HEK293 (cell line): ENCODE measurements at regions not wholly inside any gene's neighbourhood (a gene's known extent, or its start where the extent isn't known, plus 50 kb on each side); places are given as distances from the start of the nearest gene placed in this dataset.

Experiments used
- CTCF ChIA-PET: fragments of 350-600 bp; formaldehyde crosslinking; extraction: SDS; loops from one replicate; lab custom pipeline; 2021; ENCODE audit warnings: antibody characterized with exemption; lab: Yijun Ruan, JAX
- POLR2A ChIA-PET: fragments of 300-600 bp; formaldehyde crosslinking; extraction: SDS; loops from one replicate; lab custom pipeline; 2020; ENCODE audit warnings: antibody characterized with exemption, inconsistent platforms; lab: Yijun Ruan, JAX
- H3K27ac ChIP-seq: fragments of 200-500 bp; sonication (Bioruptor generic); 2 replicates; pipeline ENCODE4 v1.5.1; 2014; ENCODE audit warnings: low read depth, low read length, control low read depth, inconsistent platforms; ENCODE audit errors: extremely low read depth
- H3K36me3 ChIP-seq, 2 experiments: fragments of 200-500 bp in 1 of 2; sonication (Bioruptor generic) in 1 of 2; 1 replicate in 1 of 2; 2 replicates in 1 of 2; pipeline ENCODE4 v1.5.1; 2014 to 2017; ENCODE audit warnings: inconsistent platforms in 2 of 2, low read length in 2 of 2; ENCODE audit not compliant: control insufficient read depth in 2 of 2, insufficient read depth in 1 of 2
- H3K4me1 ChIP-seq: fragments of 200-500 bp; sonication (Bioruptor generic); 2 replicates; pipeline ENCODE4 v1.5.1; 2014; ENCODE audit warnings: mild to moderate bottlenecking, low read length, inconsistent platforms; ENCODE audit not compliant: control insufficient read depth, insufficient read depth
- H3K4me3 ChIP-seq: 2 replicates; pipeline ENCODE4 v1.5.1; 2011; ENCODE audit warnings: low read depth, mild to moderate bottlenecking, control low read depth, low read length, moderate library complexity
- H3K9me3 ChIP-seq: fragments of 200-500 bp; sonication (Bioruptor generic); 2 replicates; pipeline ENCODE4 v1.5.1; 2014; ENCODE audit warnings: low read depth, low read length, inconsistent platforms; ENCODE audit not compliant: control insufficient read depth, insufficient read depth
- ATF2 ChIP-seq: fragments of 450-650 bp; formaldehyde crosslinking; IDR thresholded peaks from 2 replicates; pipeline ENCODE4 v1.5.1; 2016; ENCODE audit warnings: missing biosample characterization, missing genetic modification characterization, low read depth
- BCL11B ChIP-seq: fragments of 450-650 bp; formaldehyde crosslinking; IDR thresholded peaks from 2 replicates; pipeline ENCODE4 v1.5.1; 2016; ENCODE audit warnings: low read depth, missing biosample characterization, missing genetic modification characterization
- KLF17 ChIP-seq: fragments of 450-650 bp; formaldehyde crosslinking; IDR thresholded peaks from 2 replicates; pipeline ENCODE4 v1.5.1; 2016; ENCODE audit warnings: missing biosample characterization, missing genetic modification characterization
- OSR2 ChIP-seq: fragments of 450-650 bp; formaldehyde crosslinking; IDR thresholded peaks from 2 replicates; pipeline ENCODE4 v1.5.1; 2016; ENCODE audit warnings: missing biosample characterization, missing genetic modification characterization
- ZBTB1 ChIP-seq: fragments of 450-650 bp; formaldehyde crosslinking; IDR thresholded peaks from 2 replicates; pipeline ENCODE4 v1.5.1; 2016; ENCODE audit warnings: missing biosample characterization, missing genetic modification characterization
- ZBTB44 ChIP-seq: fragments of 450-650 bp; IDR thresholded peaks from 2 replicates; pipeline ENCODE4 v1.5.1; 2018; ENCODE audit warnings: missing biosample characterization, mild to moderate bottlenecking, missing genetic modification characterization
- ZBTB49 ChIP-seq: fragments of 450-650 bp; formaldehyde crosslinking; IDR thresholded peaks from 2 replicates; pipeline ENCODE4 v1.5.1; 2016; ENCODE audit warnings: missing biosample characterization, missing genetic modification characterization, low read depth
- ZNF114 ChIP-seq: fragments of 450-650 bp; formaldehyde crosslinking; IDR thresholded peaks from 2 replicates; pipeline ENCODE4 v1.5.0; 2017; ENCODE audit warnings: missing biosample characterization, missing genetic modification characterization
- ZNF138 ChIP-seq: fragments of 450-650 bp; formaldehyde crosslinking; IDR thresholded peaks from 2 replicates; pipeline ENCODE4 v1.5.1; 2016; ENCODE audit warnings: missing biosample characterization, missing genetic modification characterization, borderline replicate concordance
- ZNF148 ChIP-seq: fragments of 450-650 bp; formaldehyde crosslinking; IDR thresholded peaks from 2 replicates; pipeline ENCODE4 v1.5.0; 2017; ENCODE audit warnings: missing biosample characterization, missing genetic modification characterization, borderline replicate concordance
- ZNF19 ChIP-seq: fragments of 450-650 bp; formaldehyde crosslinking; IDR thresholded peaks from 2 replicates; pipeline ENCODE4; 2016; ENCODE audit warnings: missing biosample characterization, missing genetic modification characterization, low read depth
- ZNF202 ChIP-seq: fragments of 450-650 bp; formaldehyde crosslinking; IDR thresholded peaks from 2 replicates; pipeline ENCODE4 v1.5.1; 2016; ENCODE audit warnings: missing biosample characterization, missing genetic modification characterization, borderline replicate concordance
- ZNF350 ChIP-seq: fragments of 450-650 bp; formaldehyde crosslinking; IDR thresholded peaks from 2 replicates; pipeline ENCODE4 v1.5.0; 2017; ENCODE audit warnings: missing biosample characterization, mild to moderate bottlenecking, missing genetic modification characterization
- ZNF449 ChIP-seq: fragments of 450-650 bp; formaldehyde crosslinking; IDR thresholded peaks from 2 replicates; pipeline ENCODE4 v1.5.1; 2017; ENCODE audit warnings: missing biosample characterization, mild to moderate bottlenecking, missing genetic modification characterization, moderate library complexity
- ZNF596 ChIP-seq: fragments of 450-650 bp; IDR thresholded peaks from 2 replicates; pipeline ENCODE4 v1.5.0; 2018; ENCODE audit warnings: missing biosample characterization, mild to moderate bottlenecking, missing genetic modification characterization, moderate library complexity
- ZNF600 ChIP-seq: fragments of 450-650 bp; formaldehyde crosslinking; IDR thresholded peaks from 2 replicates; pipeline ENCODE4 v1.5.1; 2016; ENCODE audit warnings: missing biosample characterization, missing genetic modification characterization
- ZNF660 ChIP-seq: fragments of 450-650 bp; IDR thresholded peaks from 2 replicates; pipeline ENCODE4 v1.5.1; 2018; ENCODE audit warnings: missing biosample characterization, mild to moderate bottlenecking, missing genetic modification characterization
- ZNF776 ChIP-seq: fragments of 450-650 bp; formaldehyde crosslinking; IDR thresholded peaks from 2 replicates; pipeline ENCODE4 v1.5.0; 2017; ENCODE audit warnings: missing biosample characterization, missing genetic modification characterization, borderline replicate concordance
- ZNF792 ChIP-seq: fragments of 450-650 bp; formaldehyde crosslinking; IDR thresholded peaks from 2 replicates; pipeline ENCODE4 v1.5.1; 2016; ENCODE audit warnings: missing biosample characterization, missing genetic modification characterization
- ZSCAN23 ChIP-seq: fragments of 450-650 bp; formaldehyde crosslinking; IDR thresholded peaks from 2 replicates; pipeline ENCODE4 v1.5.1; 2016; ENCODE audit warnings: missing biosample characterization, missing genetic modification characterization
- ZXDB ChIP-seq: fragments of 450-650 bp; formaldehyde crosslinking; IDR thresholded peaks from 2 replicates; pipeline ENCODE4 v1.5.1; 2016; ENCODE audit warnings: missing biosample characterization, missing genetic modification characterization
- TF ChIP-seq, protein P1 (sequence below): fragments of 450-650 bp; IDR thresholded peaks from 2 replicates; pipeline ENCODE4 v1.5.1; 2018; ENCODE audit warnings: missing biosample characterization, missing genetic modification characterization

DNA sequence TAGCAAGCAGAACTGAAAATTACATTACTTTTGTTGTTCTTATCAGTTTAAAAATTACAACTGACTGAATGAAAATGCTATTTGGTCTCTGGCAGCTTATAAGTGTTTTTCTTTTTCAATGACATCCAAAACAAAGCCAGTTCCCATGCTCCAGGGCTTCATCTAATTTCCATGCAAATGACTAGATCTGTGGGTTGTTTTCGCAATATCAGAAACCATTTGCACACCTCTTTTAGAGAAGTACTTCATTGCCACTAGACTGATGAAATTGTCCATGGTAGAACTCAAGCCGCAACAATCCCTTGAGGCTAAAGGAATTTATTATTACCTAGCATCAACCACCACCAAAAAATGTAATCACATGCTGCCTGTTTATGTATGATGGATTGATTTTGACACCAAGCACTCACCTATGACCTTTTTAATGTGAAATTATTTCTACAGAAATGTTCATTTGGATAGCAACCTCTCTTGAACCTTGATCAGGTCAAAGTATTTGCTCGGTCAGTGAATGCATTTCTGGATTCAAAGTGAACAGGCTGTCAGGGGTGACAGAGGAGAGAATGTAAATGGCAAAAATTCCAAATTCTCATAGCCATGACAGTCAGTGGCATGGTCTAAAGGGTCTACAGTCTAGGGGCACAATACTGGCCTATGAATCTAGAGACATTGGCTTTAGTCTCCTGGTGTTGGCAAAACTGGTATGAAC is 769.3 kb downstream of the SORCS1 start:
- Histone ChIP-seq H3K4me3 (no peak overlapping the region), H3K36me3 (no peaks in the 10 kb centered on the region), H3K27ac (no peak overlapping the region), H3K4me1 (no peaks in the 10 kb centered on the region), H3K9me3 (no peaks in the 10 kb centered on the region)
- no peak for TF ChIP-seq ZNF596 (tag by site-specific recombination)
- TF ChIP-seq OSR2 = no peak
- no peak for TF ChIP-seq KLF17 (tag by site-specific recombination)
- no peak for TF ChIP-seq ZBTB1 (tag by site-specific recombination)
- no peak for TF ChIP-seq ATF2
- no peak for TF ChIP-seq ZBTB44 (tag by site-specific recombination)
- no peak for TF ChIP-seq ZNF660 (tag by site-specific recombination)
- TF ChIP-seq ZNF792 (tag by site-specific recombination) = no peak
- TF ChIP-seq ZNF19 = no peak
- no peak for TF ChIP-seq ZNF449 (tag by site-specific recombination)
- no peak for TF ChIP-seq ZNF114 (tag by site-specific recombination)
- TF ChIP-seq, protein P1, sequence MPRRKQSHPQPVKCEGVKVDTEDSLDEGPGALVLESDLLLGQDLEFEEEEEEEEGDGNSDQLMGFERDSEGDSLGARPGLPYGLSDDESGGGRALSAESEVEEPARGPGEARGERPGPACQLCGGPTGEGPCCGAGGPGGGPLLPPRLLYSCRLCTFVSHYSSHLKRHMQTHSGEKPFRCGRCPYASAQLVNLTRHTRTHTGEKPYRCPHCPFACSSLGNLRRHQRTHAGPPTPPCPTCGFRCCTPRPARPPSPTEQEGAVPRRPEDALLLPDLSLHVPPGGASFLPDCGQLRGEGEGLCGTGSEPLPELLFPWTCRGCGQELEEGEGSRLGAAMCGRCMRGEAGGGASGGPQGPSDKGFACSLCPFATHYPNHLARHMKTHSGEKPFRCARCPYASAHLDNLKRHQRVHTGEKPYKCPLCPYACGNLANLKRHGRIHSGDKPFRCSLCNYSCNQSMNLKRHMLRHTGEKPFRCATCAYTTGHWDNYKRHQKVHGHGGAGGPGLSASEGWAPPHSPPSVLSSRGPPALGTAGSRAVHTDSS (tag by site-specific recombination) = no peak
- TF ChIP-seq ZSCAN23 (tag by site-specific recombination) = no peak
- TF ChIP-seq ZNF138 = no peak
- ChIA-PET POLR2A (no interaction called here), CTCF (interaction anchor here (0.7 kb wide), 1 partner anchor 12 kb away, joined by 3 read pairs; no protein-coding TSS in a partner anchor)

- Histone ChIP-seq H3K36me3 (no peaks in the 10 kb centered on the region), H3K27ac (no peak overlapping the region), H3K4me3 (no peak overlapping the region), H3K4me1 (no peaks in the 10 kb centered on the region), H3K9me3 (no peaks in the 10 kb centered on the region)
- ChIA-PET CTCF (no interaction called here), POLR2A (no interaction called here)
- TF ChIP-seq ZNF350 (tag by site-specific recombination) = no peak
- no peak for TF ChIP-seq ZNF148 (tag by site-specific recombination)
- no peak for TF ChIP-seq ZNF202 (tag by site-specific recombination)
- TF ChIP-seq ZBTB49 (tag by site-specific recombination) = no peak
- no peak for TF ChIP-seq ZXDB
- no peak for TF ChIP-seq BCL11B (tag by site-specific recombination)
- no peak for TF ChIP-seq ZNF776 (tag by site-specific recombination)
- TF ChIP-seq ZNF600 (tag by site-specific recombination) = no peak
Observed at GRCh38 chr10:106392778-106393177, 771.7 kb downstream of the SORCS1 start.
